ENCODE measurements at regions not wholly inside any gene's neighbourhood (a gene's known extent, or its start where the extent isn't known, plus 50 kb on each side); places are given as distances from the start of the nearest gene placed in this dataset.

DNA sequence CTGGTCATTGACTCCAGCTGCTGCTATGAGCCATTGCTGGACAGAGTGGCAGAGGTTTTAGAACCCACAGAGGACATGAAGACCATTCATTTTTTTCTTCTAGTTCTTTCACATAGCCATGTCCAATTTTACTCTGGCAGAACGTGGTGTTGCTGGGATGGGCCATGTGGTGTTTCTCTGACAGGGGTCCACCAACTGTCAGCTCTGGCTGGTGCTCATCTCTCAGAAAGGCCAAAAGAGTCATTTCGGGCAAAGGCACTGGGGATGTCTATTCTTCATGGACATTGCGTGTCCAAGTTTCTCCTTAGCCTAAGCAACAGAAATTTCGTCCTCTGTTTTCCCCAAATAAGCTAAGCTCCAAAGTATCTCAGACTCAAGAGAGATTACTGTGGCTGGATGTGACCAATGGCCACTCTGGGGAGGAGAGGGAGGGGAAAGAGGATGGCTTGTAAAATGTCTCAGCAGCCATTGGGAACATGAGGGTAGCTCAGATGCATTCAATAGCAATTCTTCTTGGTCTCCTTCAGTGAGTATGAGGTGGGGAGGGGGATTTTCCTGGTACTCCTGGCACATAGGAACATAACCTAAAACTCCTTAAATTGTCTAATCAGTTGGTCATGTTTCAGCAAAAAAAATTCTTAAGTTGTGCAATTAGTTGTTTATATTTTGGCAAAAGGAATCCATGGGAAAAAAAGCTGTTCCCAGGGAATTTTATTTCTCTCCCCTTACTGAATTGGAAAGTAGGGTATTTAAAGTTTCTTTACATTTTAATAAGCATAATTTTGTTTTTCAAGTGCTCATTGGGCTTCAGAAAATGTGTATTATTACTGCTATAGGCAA is 131.6 kb upstream of the MITF start:
- no peak for DNase-seq (ENCODE audit: low read depth)
- TF ChIP-seq, protein P1, sequence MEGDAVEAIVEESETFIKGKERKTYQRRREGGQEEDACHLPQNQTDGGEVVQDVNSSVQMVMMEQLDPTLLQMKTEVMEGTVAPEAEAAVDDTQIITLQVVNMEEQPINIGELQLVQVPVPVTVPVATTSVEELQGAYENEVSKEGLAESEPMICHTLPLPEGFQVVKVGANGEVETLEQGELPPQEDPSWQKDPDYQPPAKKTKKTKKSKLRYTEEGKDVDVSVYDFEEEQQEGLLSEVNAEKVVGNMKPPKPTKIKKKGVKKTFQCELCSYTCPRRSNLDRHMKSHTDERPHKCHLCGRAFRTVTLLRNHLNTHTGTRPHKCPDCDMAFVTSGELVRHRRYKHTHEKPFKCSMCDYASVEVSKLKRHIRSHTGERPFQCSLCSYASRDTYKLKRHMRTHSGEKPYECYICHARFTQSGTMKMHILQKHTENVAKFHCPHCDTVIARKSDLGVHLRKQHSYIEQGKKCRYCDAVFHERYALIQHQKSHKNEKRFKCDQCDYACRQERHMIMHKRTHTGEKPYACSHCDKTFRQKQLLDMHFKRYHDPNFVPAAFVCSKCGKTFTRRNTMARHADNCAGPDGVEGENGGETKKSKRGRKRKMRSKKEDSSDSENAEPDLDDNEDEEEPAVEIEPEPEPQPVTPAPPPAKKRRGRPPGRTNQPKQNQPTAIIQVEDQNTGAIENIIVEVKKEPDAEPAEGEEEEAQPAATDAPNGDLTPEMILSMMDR (IDR thresholded peaks at IDR 0.05; ENCODE audit: insufficient read depth, low read length, severe bottlenecking): no peak
- Histone ChIP-seq H3K27me3 (ENCODE audit: control insufficient read depth, insufficient read depth, low read length) (peaks cover 4% of the 10 kb centered on the region), H3K36me3 (ENCODE audit: control insufficient read depth, insufficient read depth, low read length) (no peaks in the 10 kb centered on the region), H3K4me3 (ENCODE audit: low read depth, low read length) (no peak overlapping the region)
- FAIRE-seq: peak; percentile 66

DNA sequence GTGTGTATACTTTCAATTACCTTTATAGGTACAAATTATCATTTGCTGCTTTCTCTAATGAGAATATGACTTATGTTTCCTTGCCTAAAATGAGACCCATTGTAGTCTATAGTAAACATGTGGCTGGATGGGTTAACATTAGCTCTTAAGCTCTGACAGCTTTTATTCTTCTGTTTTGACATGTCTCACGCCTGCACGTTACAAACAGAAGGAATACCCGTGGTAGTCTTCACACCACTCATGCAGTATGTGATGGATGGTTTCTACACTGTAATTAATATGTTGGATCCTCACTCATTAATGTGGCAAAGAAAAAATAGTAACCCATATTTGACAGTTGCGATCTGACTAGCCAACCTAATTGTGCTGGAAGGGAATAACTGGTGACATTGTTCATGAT is 133.4 kb upstream of the MITF start:
- no peak for FAIRE-seq
- Histone ChIP-seq H3K27me3 (ENCODE audit: control insufficient read depth, insufficient read depth, low read length) (peaks cover 4% of the 10 kb centered on the region), H3K36me3 (ENCODE audit: control insufficient read depth, insufficient read depth, low read length) (no peaks in the 10 kb centered on the region), H3K4me3 (ENCODE audit: low read depth, low read length) (no peak overlapping the region)
- no peak for DNase-seq (ENCODE audit: low read depth)
- TF ChIP-seq, protein P1 (IDR thresholded peaks at IDR 0.05; ENCODE audit: insufficient read depth, low read length, severe bottlenecking): no peak

DNA sequence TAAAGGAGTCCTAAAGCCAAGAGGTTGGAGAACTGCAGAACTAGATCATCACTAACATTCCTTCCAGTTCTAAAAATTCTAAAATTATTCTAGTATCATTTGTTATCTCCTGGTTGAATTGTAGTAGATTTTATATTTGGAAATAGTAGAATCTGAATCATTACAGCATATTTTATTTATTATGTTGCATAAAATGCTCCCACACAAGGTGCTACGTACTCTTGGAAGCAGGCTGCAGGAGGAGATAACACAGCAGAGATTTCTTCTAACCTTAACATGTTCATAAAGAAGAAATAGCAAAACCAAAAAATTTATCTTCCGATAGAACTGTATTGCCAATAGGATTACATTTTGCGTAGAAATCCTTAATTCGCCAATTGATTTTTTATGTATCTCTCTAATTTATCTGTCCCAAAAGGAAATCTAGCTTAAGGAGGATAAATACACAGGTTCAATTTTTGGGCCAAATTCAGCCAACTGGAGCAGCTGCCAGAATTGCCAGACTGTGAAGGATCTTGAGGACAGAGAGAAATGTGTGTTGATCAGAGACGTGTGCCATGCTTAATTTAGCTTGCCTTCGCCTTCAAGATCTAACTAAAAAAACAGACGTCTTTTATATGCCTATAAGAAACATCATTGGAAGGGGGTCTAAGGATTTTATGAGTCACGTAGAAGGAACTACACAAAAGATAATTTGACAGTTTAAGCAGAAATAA is 134.4 kb upstream of the MITF start:
- FAIRE-seq: no peak

DNA sequence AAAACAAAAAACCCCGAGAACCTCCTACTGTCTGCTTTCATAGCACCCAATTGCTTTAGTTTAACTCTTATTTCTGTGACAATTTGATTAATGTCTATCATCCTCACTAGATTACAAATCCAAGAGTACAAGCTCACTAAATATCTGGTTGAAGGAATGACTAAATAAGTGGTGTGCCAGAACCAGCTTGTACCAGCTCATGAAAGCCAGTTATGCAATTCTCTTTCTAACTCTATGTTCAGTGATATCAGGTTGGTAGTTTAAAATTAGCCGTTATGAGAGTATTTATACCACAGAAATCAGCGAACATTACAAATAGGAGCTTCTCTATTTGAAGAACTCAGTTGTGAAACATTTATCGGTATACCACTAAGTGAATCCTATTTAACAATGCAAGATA is 137.2 kb upstream of the MITF start:
- no peaks in the 10 kb centered on the region for H3K36me3 ChIP-seq (ENCODE audit: control insufficient read depth, insufficient read depth, low read length)
- H3K27me3 ChIP-seq (ENCODE audit: control insufficient read depth, insufficient read depth, low read length): no peaks in the 10 kb centered on the region
- TF ChIP-seq, protein P1 (IDR thresholded peaks at IDR 0.05; ENCODE audit: insufficient read depth, low read length, severe bottlenecking): no peak
- peak; percentile 4 for DNase-seq (ENCODE audit: low read depth)
- H3K4me3 ChIP-seq (ENCODE audit: low read depth, low read length): no peak overlapping the region
- FAIRE-seq: no peak

More for the DNA sequence above, 134.4 kb upstream of the MITF start:
- Histone ChIP-seq H3K36me3 (ENCODE audit: control insufficient read depth, insufficient read depth, low read length) (no peaks in the 10 kb centered on the region), H3K4me3 (ENCODE audit: low read depth, low read length) (no peak overlapping the region), H3K27me3 (ENCODE audit: control insufficient read depth, insufficient read depth, low read length) (peaks cover 4% of the 10 kb centered on the region)
- TF ChIP-seq, protein P1 (IDR thresholded peaks at IDR 0.05; ENCODE audit: insufficient read depth, low read length, severe bottlenecking): no peak
- DNase-seq (ENCODE audit: low read depth): no peak

DNA sequence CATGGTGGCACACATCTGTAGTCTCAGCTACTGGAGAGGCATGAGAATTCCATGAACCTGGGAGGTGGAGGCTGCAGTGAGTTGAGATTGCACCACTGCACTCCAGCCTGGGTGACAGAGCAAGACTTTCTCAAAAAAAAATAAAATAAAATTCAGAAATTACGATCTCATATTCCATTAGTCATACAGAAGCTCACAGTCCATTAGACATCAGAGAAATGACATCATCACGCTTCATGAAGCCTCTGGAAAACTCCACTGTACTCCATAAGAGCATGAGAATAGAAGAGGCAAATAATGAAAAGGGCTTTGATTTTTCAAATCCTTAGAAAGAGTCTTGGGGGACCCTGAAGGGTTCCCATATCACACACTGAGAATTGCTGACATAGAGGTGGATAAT is 145.0 kb upstream of the MITF start:
- TF ChIP-seq, protein P1 (IDR thresholded peaks at IDR 0.05; ENCODE audit: insufficient read depth, low read length, severe bottlenecking): no peak
- no peak overlapping the region for H3K4me3 ChIP-seq (ENCODE audit: low read depth, low read length)
- FAIRE-seq (no peak), DNase-seq (ENCODE audit: low read depth) (peak; percentile 15)
- H3K36me3 ChIP-seq (ENCODE audit: control insufficient read depth, insufficient read depth, low read length): no peaks in the 10 kb centered on the region
- no peaks in the 10 kb centered on the region for H3K27me3 ChIP-seq (ENCODE audit: control insufficient read depth, insufficient read depth, low read length)

Measured in bronchial epithelial cell (primary cell).